Esophagus squamous epithelium (tissue), 5 donors: ENCODE measurements at regions not wholly inside any gene's neighbourhood (a gene's known extent, or its start where the extent isn't known, plus 50 kb on each side); places are given as distances from the start of the nearest gene placed in this dataset.
"Not testable (repeated sequence)": the region's sequence is repeated elsewhere in the genome, so short reads cannot be mapped to it uniquely, and the experiment has no call there.

ENCODE experiments used
- DNase-seq: peaks from one replicate; lab custom pipeline; 2025; lab: John Stamatoyannopoulos, UW
- H3K27ac ChIP-seq, 4 donors: fragments of 200-600 bp; sonication (generic); one replicate each; pipeline ENCODE4 v1.5.1; 2016 to 2019; ENCODE audit warnings: mild to moderate bottlenecking in 1 of 4
- H3K27me3 ChIP-seq, 4 donors: fragments of 200-600 bp; sonication (generic); 1 replicate in 3 of 4; 2 replicates in 1 of 4; pipeline versions ENCODE4 v1.5.1 to v1.6.0; 2017 to 2021; ENCODE audit warnings: antibody characterized with exemption in 1 of 4
- H3K36me3 ChIP-seq, 3 donors: fragments of 200-600 bp; sonication (generic); one replicate each; pipeline ENCODE4 v1.5.1; 2016 to 2019
- H3K4me1 ChIP-seq, 3 donors: fragments of 200-600 bp; sonication (generic); one replicate each; pipeline ENCODE4 v1.5.1; 2017 to 2019
- H3K4me3 ChIP-seq, 4 donors: fragments of 200-600 bp; sonication (generic); 1 replicate in 3 of 4; 2 replicates in 1 of 4; pipeline ENCODE4 v1.5.1; 2016 to 2019; ENCODE audit warnings: mild to moderate bottlenecking in 2 of 4, moderate library complexity in 1 of 4
- H3K9me3 ChIP-seq, 3 donors: fragments of 200-600 bp; sonication (generic); one replicate each; pipeline ENCODE4 v1.5.1; 2016 to 2019
- POLR2A ChIP-seq, 4 donors: fragments of 450-650 bp; IDR thresholded peaks; one replicate each; pipeline ENCODE4 v1.6.1; 2017; ENCODE audit warnings: antibody characterized with exemption in 4 of 4, mild to moderate bottlenecking in 4 of 4, moderate library complexity in 3 of 4
- WGBS, 2 donors: methylation state at CpG; one replicate each; pipeline ENCODE4 v1.1.5; 2018; 5-methylcytosine and 5-hydroxymethylcytosine counted together
- intact Hi-C: fragments of 100-400 bp; cut with DNase I; formaldehyde crosslinking; loops from one replicate; pipeline ENCODE4 v1.15.0; 2022
- TF ChIP-seq, protein P1 (sequence below), 6 experiments: fragments of 450-650 bp in 4 of 6; fragments of 200-600 bp in 2 of 6; sonication (generic) in 2 of 6; IDR thresholded peaks; one replicate each; pipeline ENCODE4 v1.5.1; 2016 to 2019; ENCODE audit warnings: antibody characterized with exemption in 6 of 6, mild to moderate bottlenecking in 4 of 6, moderate library complexity in 4 of 6
- donor health status: DM: yes; HTN: yes; CAD: no.

DNA sequence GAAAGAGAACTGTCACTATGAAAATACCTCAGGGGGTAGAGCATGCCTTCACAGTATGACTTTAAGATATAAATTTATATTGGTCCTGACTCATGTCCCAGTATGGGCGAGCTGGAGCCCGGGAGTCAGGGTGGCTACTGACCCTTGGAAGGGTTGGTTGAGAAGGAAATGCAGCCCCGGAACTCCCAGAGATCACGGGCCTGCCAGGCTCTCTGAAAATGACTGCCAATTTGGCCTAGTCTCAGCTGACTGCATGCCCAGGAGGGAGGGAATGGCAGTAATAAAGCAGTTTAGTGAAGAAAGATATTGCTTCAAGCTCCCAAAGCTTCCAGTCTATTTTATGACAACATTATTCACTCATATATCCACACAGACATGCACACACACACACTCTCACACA, 299.0 kb downstream of the NR2F2 start:
- Histone ChIP-seq H3K4me1 (no peaks in the 10 kb centered on the region), H3K27ac (no peak overlapping the region), H3K4me3 (no peak overlapping the region), H3K36me3 (no peaks in the 10 kb centered on the region), H3K9me3 (no peaks in the 10 kb centered on the region), H3K27me3 (no peaks in the 10 kb centered on the region)
- DNase-seq, result no peak
- TF ChIP-seq POLR2A (IDR thresholded peaks at IDR 0.05), result no peak
- TF ChIP-seq, protein P1, sequence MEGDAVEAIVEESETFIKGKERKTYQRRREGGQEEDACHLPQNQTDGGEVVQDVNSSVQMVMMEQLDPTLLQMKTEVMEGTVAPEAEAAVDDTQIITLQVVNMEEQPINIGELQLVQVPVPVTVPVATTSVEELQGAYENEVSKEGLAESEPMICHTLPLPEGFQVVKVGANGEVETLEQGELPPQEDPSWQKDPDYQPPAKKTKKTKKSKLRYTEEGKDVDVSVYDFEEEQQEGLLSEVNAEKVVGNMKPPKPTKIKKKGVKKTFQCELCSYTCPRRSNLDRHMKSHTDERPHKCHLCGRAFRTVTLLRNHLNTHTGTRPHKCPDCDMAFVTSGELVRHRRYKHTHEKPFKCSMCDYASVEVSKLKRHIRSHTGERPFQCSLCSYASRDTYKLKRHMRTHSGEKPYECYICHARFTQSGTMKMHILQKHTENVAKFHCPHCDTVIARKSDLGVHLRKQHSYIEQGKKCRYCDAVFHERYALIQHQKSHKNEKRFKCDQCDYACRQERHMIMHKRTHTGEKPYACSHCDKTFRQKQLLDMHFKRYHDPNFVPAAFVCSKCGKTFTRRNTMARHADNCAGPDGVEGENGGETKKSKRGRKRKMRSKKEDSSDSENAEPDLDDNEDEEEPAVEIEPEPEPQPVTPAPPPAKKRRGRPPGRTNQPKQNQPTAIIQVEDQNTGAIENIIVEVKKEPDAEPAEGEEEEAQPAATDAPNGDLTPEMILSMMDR (IDR thresholded peaks at IDR 0.05), result no peak
- intact Hi-C loops, result no loop called here
- 35 to 45% methylated on average over 4 of the region's 4 CpGs for WGBS, 2 donors

DNA sequence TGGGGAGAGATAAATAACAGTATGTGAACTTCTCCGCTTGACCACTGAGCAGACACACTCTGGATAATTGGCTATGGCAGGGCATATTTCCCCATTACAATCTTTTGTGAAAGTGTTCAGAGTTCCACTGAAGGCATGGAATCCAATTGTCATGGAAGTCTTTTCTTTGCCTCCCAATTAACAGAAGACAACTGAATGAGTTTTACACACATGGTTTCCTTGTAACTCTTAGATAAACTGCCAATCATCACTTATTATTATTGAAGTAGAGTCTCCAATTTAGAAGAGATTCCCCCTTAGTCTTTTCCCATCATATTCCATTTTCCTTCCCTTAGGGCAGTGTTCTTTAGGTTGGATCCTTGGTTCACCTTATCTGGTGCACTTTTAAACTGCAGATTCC, 308.3 kb downstream of the NR2F2 start:
- intact Hi-C loops, result no loop called here
- H3K36me3 ChIP-seq, result no peaks in the 10 kb centered on the region
- peaks cover 0 to 4% (median 0%) of the 10 kb centered on the region in 4 donors for H3K27me3 ChIP-seq
- no peaks in the 10 kb centered on the region for H3K4me1 ChIP-seq
- TF ChIP-seq, protein P1 (IDR thresholded peaks at IDR 0.05), result no peak
- no peak for TF ChIP-seq POLR2A (IDR thresholded peaks at IDR 0.05)
- no peak overlapping the region for H3K4me3 ChIP-seq
- H3K9me3 ChIP-seq, result no peaks in the 10 kb centered on the region
- DNase-seq, result no peak
- no peak overlapping the region for H3K27ac ChIP-seq
- WGBS, 2 donors, result 92 to 94% methylated on average over 1 of the region's 1 CpG

DNA sequence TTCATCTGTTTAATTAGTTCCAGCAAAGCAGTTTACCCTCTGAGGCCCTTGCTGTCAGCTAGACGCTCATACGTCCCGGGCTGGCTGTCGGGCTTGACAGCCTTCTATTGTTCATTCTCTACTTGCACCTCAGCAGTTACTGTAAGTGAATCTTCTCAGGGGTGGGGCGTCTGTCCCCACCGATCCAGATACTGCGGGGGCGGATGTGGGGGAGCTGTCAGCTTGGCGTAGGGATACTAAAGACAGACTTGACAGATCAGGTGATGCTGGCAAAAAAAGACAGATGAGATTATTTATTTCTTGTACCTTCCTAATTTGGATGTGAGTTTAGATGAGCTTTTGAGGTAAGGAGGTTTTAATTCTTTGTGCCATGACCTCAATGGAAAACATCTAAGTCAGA, 315.3 kb downstream of the NR2F2 start:
- intact Hi-C loops, result no loop called here
- no peak overlapping the region for H3K27ac ChIP-seq
- DNase-seq, result no peak
- no peaks in the 10 kb centered on the region for H3K36me3 ChIP-seq
- H3K4me1 ChIP-seq, result no peaks in the 10 kb centered on the region
- no peak for TF ChIP-seq POLR2A (IDR thresholded peaks at IDR 0.05)
- TF ChIP-seq, protein P1 (IDR thresholded peaks at IDR 0.05), result no peak
- H3K4me3 ChIP-seq, result no peak overlapping the region
- no peaks in the 10 kb centered on the region for H3K27me3 ChIP-seq
- WGBS, 2 donors, result 72 to 90% methylated on average over 9 of the region's 9 CpGs
- H3K9me3 ChIP-seq, result no peaks in the 10 kb centered on the region

DNA sequence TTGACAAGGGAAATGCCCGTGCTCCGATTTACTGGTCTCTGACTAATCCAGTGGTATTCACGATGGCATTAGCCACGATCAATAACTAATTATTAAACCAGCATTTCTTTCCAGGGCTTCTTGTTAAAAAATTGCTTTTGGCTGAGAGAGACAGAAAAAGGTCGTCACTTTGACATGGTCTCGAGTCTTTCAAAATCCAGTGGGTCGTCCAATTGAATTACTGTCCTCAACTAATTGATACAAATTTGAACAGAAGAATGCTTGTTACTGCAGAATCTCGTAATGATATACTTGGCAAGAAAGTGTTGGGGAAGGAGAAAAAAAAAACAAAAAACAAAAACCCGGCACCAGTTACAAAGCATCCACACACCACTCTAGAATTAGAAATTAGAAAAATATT, 318.4 kb downstream of the NR2F2 start:
- no peak for TF ChIP-seq POLR2A (IDR thresholded peaks at IDR 0.05)
- TF ChIP-seq, protein P1 (IDR thresholded peaks at IDR 0.05), result no peak
- no peaks in the 10 kb centered on the region for H3K9me3 ChIP-seq
- H3K36me3 ChIP-seq, result no peaks in the 10 kb centered on the region
- no peak for DNase-seq
- H3K4me1 ChIP-seq, result no peaks in the 10 kb centered on the region
- H3K27ac ChIP-seq, result no peak overlapping the region
- intact Hi-C loops, result no loop called here
- 76 to 81% methylated on average over 9 of the region's 9 CpGs for WGBS, 2 donors
- no peak overlapping the region for H3K4me3 ChIP-seq
- H3K27me3 ChIP-seq, result no peaks in the 10 kb centered on the region

DNA sequence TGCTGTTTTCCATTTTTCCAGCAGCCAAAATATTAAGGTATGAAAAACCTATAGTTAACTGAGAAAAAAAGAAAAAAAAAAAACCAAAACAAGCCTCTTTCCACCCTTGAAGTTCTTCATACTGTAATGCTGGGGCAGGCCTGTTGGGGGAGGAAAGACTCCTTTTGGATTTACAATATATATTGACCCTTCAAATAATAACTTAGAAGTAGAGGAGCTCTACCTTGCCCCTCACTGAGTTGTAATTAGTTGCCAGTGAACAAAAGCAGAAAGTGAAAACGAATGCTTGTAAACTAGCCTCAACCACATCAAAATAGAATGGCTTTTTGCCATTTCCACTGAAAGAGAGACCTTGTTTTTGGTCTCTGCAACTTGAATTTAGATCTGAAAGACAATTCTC, 326.6 kb downstream of the NR2F2 start:
- intact Hi-C loops, result no loop called here

DNA sequence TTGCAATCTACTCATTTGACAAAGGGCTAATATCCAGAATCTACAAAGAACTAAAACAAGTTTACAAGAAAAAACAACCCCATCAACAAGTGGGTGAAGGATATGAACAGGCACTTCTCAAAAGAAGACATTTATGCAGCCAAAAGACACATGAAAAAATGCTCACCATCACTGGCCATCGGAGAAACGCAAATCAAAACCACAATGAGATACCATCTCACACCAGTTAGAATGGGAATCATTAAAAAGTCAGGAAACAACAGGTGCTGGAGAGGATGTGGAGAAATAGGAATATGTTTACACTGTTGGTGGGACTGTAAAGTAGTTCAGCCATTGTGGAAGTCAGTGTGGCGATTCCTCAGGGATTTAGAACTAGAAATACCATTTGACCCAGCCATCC, 336.5 kb downstream of the NR2F2 start:
- 84 to 90% methylated on average over 3 of the region's 3 CpGs for WGBS, 2 donors

More for the DNA sequence above, 326.6 kb downstream of the NR2F2 start:
- Histone ChIP-seq H3K27me3 (no peaks in the 10 kb centered on the region), H3K27ac (no peak overlapping the region), H3K9me3 (no peaks in the 10 kb centered on the region), H3K4me1 (no peaks in the 10 kb centered on the region), H3K4me3 (no peak overlapping the region), H3K36me3 (no peaks in the 10 kb centered on the region)
- 30 to 33% methylated on average over 1 of the region's 1 CpG for WGBS, 2 donors
- no peak for TF ChIP-seq POLR2A (IDR thresholded peaks at IDR 0.05)
- TF ChIP-seq, protein P1 (IDR thresholded peaks at IDR 0.05), result no peak
- DNase-seq, result no peak

More for the DNA sequence above, 336.5 kb downstream of the NR2F2 start:
- H3K27ac ChIP-seq, H3K9me3 ChIP-seq, DNase-seq, intact Hi-C loops, H3K4me3 ChIP-seq, H3K27me3 ChIP-seq, H3K4me1 ChIP-seq, H3K36me3 ChIP-seq: not testable (repeated sequence)
